ENCODE measurements at regions not wholly inside any gene's neighbourhood (a gene's known extent, or its start where the extent isn't known, plus 50 kb on each side); places are given as distances from the start of the nearest gene placed in this dataset.

DNA sequence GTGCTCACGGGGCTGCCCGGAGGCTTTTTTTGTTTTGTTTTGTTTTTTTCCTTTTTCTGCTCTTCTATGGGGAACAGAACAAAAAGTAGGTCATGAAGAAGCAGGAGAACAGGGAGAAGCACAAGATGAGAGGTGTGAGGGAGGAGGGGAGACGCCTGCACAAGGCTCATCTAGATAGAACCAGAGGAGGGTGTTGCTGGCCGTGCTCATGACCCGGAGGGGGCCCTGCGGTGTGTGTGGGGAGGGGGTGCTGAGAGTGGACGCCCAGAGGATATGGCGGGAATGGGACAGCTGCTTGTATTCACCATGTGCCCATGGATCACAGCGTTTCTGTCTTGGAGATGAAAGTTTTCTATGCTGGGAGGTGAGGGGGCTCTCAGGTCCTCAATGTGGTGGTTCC is 183.7 kb downstream of the FOXL1 start:
- Mint-ChIP-seq H3K4me1 (ENCODE audit: low read depth) (peaks cover 2% of the 10 kb centered on the region), H3K36me3 (ENCODE audit: low read depth) (no peaks in the 10 kb centered on the region), H3K4me3 (no peak overlapping the region), H3K27ac (no peak overlapping the region), H3K9me3 (no peaks in the 10 kb centered on the region), H3K27me3 (ENCODE audit: low read depth) (peaks cover 20% of the 10 kb centered on the region)
- DNase-seq (ENCODE audit: low spot score) = no peak

DNA sequence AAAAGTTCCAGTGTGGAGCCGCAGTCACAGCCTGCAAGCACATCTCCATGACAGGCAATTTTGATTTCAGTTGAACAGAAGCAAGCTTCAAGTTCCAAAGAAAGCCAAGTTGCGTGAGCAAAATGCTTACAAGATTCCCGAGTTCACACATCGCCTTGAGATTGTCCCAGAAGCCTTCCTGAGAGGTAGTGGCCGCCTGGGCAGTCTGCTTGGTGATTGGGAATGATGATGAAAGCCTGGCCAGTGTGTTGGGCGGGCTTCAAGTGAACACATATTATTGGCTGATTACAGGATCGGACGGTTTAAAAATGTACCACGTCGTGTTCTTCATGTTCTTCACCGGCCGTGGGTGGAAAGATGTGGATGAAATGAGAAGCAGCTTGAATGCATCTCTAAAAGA is 185.5 kb downstream of the FOXL1 start:
- no peak for DNase-seq (ENCODE audit: low spot score)
- H3K4me1 Mint-ChIP-seq (ENCODE audit: low read depth) = no peaks in the 10 kb centered on the region
- no peaks in the 10 kb centered on the region for H3K36me3 Mint-ChIP-seq (ENCODE audit: low read depth)
- H3K4me3 Mint-ChIP-seq = no peak overlapping the region
- no peaks in the 10 kb centered on the region for H3K9me3 Mint-ChIP-seq
- H3K27ac Mint-ChIP-seq = no peak overlapping the region
- H3K27me3 Mint-ChIP-seq (ENCODE audit: low read depth) = peaks cover 9% of the 10 kb centered on the region

DNA sequence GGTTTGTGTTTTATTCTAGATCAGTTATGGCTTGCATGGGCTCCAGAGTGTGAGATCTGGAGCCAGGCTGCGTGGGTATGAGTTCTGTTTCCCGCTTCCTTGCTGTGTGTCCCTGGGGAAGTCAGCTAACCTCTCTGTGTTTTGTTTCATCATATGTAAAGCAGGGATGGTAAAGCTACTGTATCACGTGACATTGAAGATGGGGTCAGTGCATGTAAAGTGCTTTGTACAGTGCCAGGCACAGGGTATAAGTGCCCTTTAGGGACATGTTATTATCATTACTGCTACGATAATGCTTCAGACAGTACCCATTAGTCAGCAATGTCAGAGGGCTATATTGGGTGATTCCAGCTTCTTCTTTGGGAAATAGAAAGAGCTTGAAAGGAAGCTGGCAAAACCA is 186.2 kb downstream of the FOXL1 start:
- no peaks in the 10 kb centered on the region for H3K9me3 Mint-ChIP-seq
- DNase-seq (ENCODE audit: low spot score) = no peak
- H3K4me3 Mint-ChIP-seq = no peak overlapping the region
- H3K36me3 Mint-ChIP-seq (ENCODE audit: low read depth) = no peaks in the 10 kb centered on the region
- no peak overlapping the region for H3K27ac Mint-ChIP-seq
- no peaks in the 10 kb centered on the region for H3K4me1 Mint-ChIP-seq (ENCODE audit: low read depth)
- H3K27me3 Mint-ChIP-seq (ENCODE audit: low read depth) = peaks cover 3% of the 10 kb centered on the region

DNA sequence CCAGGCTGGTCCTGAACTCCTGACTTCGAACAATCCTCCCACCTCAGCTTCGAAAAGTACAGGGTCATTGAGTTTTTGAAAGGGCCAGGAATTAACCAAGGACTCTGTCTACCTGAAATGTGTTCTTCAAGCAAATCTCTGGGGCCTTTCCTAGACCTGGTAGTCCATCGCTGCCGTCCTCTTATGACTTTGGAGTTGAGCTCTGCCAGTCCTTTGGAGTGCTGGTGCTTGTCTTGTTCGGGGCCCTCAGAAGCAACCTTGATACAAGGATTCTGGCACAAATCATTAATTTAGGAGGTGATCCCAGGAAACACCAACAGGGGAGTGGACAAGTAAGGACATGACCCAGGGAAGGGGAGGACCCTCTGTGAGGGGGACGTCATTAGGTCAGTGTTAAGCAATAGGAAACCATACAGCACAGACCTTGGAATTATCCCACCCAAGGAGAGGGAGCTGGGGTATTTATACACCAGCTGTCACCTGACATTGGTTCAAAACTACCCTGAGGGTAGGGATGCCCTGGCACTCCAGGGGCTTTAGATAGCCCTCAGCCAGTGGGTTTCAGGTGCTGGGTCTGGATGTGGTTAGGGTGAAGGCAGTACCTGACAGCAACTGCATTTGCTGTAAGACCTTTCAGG is 187.2 kb downstream of the FOXL1 start:
- no peak overlapping the region for H3K4me3 Mint-ChIP-seq
- no peak overlapping the region for H3K27ac Mint-ChIP-seq
- no peak for DNase-seq (ENCODE audit: low spot score)
- peaks cover 2% of the 10 kb centered on the region for H3K27me3 Mint-ChIP-seq (ENCODE audit: low read depth)
- no peaks in the 10 kb centered on the region for H3K4me1 Mint-ChIP-seq (ENCODE audit: low read depth)
- H3K36me3 Mint-ChIP-seq (ENCODE audit: low read depth) = no peaks in the 10 kb centered on the region
- H3K9me3 Mint-ChIP-seq = no peaks in the 10 kb centered on the region

DNA sequence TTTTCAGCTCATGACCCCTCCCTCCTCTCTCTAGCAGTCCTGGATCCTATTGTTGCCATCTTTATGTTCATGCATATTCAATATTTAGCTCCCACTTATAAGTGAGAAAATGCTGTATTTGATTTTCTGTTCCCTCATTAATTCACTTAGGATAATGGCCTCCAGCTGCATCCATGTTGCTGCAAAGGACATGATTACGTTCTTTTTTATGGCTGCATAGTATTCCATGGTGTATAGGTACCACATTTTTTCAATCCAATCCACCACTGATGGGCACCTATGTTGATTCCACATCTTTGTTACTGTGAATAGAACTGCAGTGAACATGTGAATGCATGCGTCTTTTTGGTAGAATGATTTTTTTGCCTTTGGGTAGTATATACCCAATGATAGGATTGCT is 188.4 kb downstream of the FOXL1 start:
- H3K27me3 Mint-ChIP-seq (ENCODE audit: low read depth) = no peaks in the 10 kb centered on the region
- H3K36me3 Mint-ChIP-seq (ENCODE audit: low read depth) = no peaks in the 10 kb centered on the region

DNA sequence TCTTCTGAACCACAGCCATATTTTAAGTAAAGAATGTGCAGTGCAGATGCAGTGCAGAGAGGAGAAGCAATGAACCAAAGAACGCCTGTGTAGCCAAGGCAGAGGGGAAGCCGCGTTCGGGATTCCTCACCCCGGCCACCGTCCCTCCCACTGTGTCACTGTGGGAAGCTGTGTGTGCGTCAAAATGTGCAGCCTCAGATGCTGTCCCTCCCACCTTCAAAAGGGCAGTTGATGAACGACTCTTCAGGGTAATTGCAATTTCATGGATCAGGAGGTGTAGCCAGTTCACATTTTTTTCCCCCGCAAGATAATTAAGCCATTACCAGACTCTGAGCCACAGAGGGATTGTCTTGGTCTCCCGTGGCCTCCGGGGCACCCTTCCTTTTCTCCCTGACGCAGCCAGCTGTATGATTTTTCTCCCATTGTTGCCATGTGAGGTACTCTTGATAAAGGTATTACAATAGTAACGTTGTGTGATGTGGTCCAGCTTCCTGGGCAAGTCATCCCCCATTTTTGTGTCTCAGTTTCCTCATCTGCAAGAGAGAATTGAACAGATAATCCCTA is 190.0 kb downstream of the FOXL1 start:
- Mint-ChIP-seq H3K36me3 (ENCODE audit: low read depth) (no peaks in the 10 kb centered on the region), H3K4me1 (ENCODE audit: low read depth) (no peaks in the 10 kb centered on the region), H3K27me3 (ENCODE audit: low read depth) (no peaks in the 10 kb centered on the region), H3K4me3 (no peak overlapping the region), H3K27ac (no peak overlapping the region), H3K9me3 (no peaks in the 10 kb centered on the region)
- no peak for DNase-seq (ENCODE audit: low spot score)

More for the DNA sequence above, 188.4 kb downstream of the FOXL1 start:
- Mint-ChIP-seq H3K27ac (no peak overlapping the region), H3K9me3 (no peaks in the 10 kb centered on the region), H3K4me3 (no peak overlapping the region), H3K4me1 (ENCODE audit: low read depth) (no peaks in the 10 kb centered on the region)
- no peak for DNase-seq (ENCODE audit: low spot score)

DNA sequence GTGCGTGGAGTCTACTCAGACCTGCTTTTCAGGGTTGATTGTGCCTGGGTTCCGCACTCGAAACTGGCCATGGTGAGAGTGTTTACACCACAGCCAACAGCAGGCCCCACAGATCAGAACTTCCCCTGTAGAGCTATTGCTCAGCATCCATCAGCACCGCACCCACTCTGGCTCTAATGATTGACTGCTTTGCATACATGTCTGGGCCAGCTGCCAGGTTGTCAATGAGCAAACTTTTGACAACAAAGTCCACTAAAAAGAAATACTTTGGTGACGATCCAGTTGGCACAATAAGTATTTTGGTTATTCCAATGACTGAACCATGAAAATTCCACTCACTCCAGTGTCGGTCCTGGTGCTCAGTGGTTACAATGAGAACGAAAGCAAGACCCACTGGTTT is 190.7 kb downstream of the FOXL1 start:
- Mint-ChIP-seq H3K36me3 (ENCODE audit: low read depth) (no peaks in the 10 kb centered on the region), H3K27me3 (ENCODE audit: low read depth) (no peaks in the 10 kb centered on the region), H3K4me3 (no peak overlapping the region), H3K27ac (no peak overlapping the region), H3K4me1 (ENCODE audit: low read depth) (no peaks in the 10 kb centered on the region), H3K9me3 (no peaks in the 10 kb centered on the region)
- no peak for DNase-seq (ENCODE audit: low spot score)

DNA sequence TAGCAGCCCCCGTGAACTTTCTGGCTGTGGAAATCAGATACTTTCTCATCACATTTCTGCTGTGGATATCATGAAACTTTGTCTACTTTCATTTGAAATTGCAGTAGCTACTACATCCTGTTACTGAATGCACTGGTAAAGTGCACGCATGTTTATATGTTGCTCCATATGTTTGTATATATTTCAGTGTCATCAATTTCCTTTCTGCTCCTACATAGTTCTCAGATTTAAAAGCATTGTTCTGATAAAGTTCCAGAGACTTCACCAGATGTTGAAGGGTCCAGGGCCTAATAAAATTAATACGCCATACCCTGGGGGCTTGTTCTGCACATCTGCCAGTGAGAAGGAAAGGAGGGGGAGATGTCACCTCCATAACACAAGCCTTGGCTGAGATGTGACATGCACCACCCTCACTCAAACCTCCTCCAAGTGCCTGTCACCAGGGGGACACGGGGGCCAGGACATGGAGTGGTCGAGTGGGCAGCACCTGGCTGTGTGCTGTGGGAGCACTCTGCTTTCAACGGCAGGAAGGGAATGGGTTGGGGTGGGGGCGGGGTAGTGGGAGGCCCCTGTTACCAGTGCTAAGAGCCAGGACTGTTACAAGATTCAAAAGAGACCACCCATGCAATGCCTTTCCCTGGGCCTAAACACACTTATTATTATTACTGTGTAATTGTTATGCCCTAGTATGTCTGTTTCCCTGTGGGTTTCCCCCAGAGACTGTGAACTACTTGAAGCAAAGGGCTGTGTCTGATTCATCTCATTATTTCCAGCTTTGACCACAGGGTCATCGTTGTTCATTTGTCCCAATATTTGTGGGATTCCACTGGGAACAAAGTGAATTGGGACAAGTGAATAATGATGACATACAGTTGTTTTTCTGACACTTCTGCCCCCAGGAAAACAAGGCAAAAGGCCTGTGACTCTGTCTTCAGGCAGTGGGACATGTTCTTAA is 193.4 kb downstream of the FOXL1 start:
- Mint-ChIP-seq H3K9me3 (no peaks in the 10 kb centered on the region), H3K27me3 (ENCODE audit: low read depth) (no peaks in the 10 kb centered on the region), H3K4me1 (ENCODE audit: low read depth) (no peaks in the 10 kb centered on the region), H3K27ac (no peak overlapping the region), H3K36me3 (ENCODE audit: low read depth) (no peaks in the 10 kb centered on the region), H3K4me3 (no peak overlapping the region)
- DNase-seq (ENCODE audit: low spot score) = no peak

DNA sequence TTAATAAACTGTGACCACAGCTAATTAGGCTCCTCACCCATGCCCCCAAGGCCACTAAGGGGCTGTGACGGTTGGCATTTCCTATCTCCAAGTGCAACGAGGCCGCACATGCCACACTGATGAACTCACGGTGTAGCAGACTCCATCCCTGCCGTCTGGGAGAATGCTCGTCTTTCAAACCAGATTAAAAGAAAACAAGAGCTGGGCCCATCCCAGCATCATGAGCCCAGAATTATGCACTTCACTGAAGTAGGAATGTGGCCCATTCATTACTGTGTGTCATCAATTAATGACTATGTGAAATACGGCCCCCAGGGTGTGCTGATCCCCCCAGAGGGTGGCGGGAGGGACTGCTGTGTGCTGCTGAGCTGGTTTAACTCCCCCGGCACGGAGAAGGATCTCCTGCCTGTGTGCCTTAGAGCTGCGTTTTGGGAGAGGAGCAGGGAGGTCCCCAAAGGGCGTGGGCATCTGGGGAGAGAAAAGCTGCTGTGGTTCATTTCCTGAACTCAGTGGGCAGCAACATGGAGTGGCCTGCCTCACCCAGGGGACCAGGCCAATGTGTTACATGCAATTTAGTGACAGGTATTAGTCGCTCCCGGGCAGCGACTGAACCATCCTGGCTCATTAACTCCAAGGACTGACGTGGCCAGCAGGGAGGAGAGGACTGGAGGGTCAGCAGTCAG is 194.5 kb downstream of the FOXL1 start:
- H3K4me3 Mint-ChIP-seq = no peak overlapping the region
- H3K4me1 Mint-ChIP-seq (ENCODE audit: low read depth) = no peaks in the 10 kb centered on the region
- H3K27ac Mint-ChIP-seq = no peak overlapping the region
- no peak for DNase-seq (ENCODE audit: low spot score)
- no peaks in the 10 kb centered on the region for H3K36me3 Mint-ChIP-seq (ENCODE audit: low read depth)
- H3K27me3 Mint-ChIP-seq (ENCODE audit: low read depth) = no peaks in the 10 kb centered on the region
- no peaks in the 10 kb centered on the region for H3K9me3 Mint-ChIP-seq

DNA sequence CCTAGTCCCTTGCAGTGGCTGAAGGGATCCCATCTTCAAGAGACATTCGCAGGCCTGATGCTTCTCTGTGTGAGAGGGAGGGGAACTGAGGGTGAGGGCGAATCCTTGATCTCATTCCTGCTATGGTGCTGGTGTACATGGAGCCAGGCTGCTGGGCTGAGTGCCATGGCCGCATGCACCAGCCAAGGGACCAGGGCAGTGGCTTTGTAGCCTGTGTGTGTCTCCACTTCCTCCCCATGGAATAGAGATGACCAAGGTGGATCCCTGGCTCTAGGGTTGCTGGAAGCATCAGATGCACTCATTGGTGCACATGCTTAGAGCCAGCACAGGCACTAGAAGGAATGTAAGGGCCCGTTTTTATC is 195.0 kb downstream of the FOXL1 start:
- Mint-ChIP-seq H3K27me3 (ENCODE audit: low read depth) (peaks cover 2% of the 10 kb centered on the region), H3K36me3 (ENCODE audit: low read depth) (no peaks in the 10 kb centered on the region), H3K27ac (no peak overlapping the region), H3K4me1 (ENCODE audit: low read depth) (no peaks in the 10 kb centered on the region), H3K4me3 (no peak overlapping the region), H3K9me3 (no peaks in the 10 kb centered on the region)
- no peak for DNase-seq (ENCODE audit: low spot score)

DNA sequence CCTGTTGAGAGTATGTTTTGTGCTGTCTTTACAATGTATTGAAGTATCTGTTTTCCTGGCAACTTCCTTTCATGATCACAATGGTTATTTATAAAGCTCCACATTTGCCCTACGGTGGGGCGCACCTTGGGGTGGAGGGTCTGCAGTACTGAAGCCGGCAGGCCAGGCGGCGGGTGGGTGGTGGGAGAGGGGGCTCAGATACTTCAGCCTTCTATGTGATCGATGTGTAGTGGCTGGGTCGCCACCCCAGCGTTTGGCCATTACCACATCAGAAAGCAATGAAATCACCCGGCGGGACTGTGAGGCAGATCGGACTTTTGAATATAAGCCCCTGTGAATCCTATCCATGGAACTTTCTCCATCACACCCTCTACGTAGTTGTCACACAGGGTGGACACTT is 196.6 kb downstream of the FOXL1 start:
- Mint-ChIP-seq H3K36me3 (ENCODE audit: low read depth) (no peaks in the 10 kb centered on the region), H3K9me3 (no peaks in the 10 kb centered on the region), H3K4me3 (no peak overlapping the region), H3K27me3 (ENCODE audit: low read depth) (peaks cover 2% of the 10 kb centered on the region), H3K4me1 (ENCODE audit: low read depth) (no peaks in the 10 kb centered on the region), H3K27ac (no peak overlapping the region)
- no peak for DNase-seq (ENCODE audit: low spot score)

DNA sequence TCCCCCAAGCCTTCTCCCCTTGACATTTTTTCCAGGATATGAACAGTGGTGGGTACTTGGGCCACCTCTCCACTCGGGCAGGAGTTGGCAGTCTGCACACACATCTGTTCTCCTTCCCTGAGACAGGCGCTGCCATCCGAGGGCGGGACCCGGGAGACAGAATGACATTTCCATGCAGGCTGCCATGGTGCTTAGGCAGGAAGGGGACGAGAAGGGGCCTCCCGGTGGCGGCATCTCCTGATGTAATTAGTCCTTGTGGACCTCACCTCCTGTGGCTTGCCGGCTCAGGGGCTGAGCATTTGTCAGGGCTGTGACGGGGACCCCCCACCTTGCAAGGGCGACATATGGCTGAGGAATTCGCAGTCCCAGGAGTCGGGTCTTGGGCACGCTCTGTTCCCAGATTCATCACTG is 197.2 kb downstream of the FOXL1 start:
- Mint-ChIP-seq H3K27ac (no peak overlapping the region), H3K4me1 (ENCODE audit: low read depth) (no peaks in the 10 kb centered on the region), H3K36me3 (ENCODE audit: low read depth) (no peaks in the 10 kb centered on the region), H3K27me3 (ENCODE audit: low read depth) (peaks cover 2% of the 10 kb centered on the region), H3K9me3 (no peaks in the 10 kb centered on the region), H3K4me3 (no peak overlapping the region)
- DNase-seq (ENCODE audit: low spot score) = no peak

DNA sequence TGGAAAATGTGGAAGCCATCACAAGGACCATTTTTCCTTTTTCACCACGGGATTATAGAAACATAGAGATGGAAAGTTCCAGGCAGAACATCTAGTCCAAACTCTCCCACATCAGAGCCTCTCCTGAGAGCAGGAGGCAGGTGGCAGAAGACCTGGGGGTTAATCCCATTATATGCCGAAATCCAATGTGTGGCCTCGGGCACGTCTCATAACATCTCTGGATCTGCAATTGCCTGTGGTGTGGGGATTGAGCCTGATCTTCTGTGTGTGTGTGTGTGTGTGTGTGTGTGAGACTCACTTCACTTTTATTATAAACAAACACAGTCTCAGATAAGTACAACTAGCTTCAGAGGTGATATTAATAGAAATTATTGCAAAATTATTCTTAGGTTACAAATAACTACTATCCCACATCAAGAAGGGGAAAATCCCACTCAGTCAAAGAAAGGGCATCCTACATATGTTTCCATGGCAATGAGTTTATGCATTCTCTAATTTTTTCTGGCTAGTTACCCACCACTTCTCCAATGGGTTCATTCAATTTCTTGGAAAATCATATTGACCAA is 199.1 kb downstream of the FOXL1 start:
- DNase-seq (ENCODE audit: low spot score) = no peak
- H3K4me3 Mint-ChIP-seq = no peak overlapping the region
- H3K27ac Mint-ChIP-seq = no peak overlapping the region
- no peaks in the 10 kb centered on the region for H3K36me3 Mint-ChIP-seq (ENCODE audit: low read depth)
- no peaks in the 10 kb centered on the region for H3K9me3 Mint-ChIP-seq
- no peaks in the 10 kb centered on the region for H3K4me1 Mint-ChIP-seq (ENCODE audit: low read depth)
- peaks cover 2% of the 10 kb centered on the region for H3K27me3 Mint-ChIP-seq (ENCODE audit: low read depth)

Data from T-helper 2 cell treated with Interferon-gamma antibody and Interleukin-4, amounts not matched to agents 5 μg/mL and 100 μg/mL, for 36 hours (primary cell).